BJ (cell line): ENCODE measurements at regions not wholly inside any gene's neighbourhood (a gene's known extent, or its start where the extent isn't known, plus 50 kb on each side); places are given as distances from the start of the nearest gene placed in this dataset.

Experiments used
- CTCF ChIA-PET: fragments of 350-600 bp; formaldehyde crosslinking; extraction: SDS; loops from one replicate; lab custom pipeline; 2021; ENCODE audit warnings: antibody characterized with exemption, inconsistent platforms; lab: Yijun Ruan, JAX
- POLR2A ChIA-PET: fragments of 300-600 bp; sonication (Branson Sonifier 250); formaldehyde crosslinking; extraction: SDS; loops from one replicate; lab custom pipeline; 2021; ENCODE audit warnings: antibody characterized with exemption; lab: Charles Lee
- DNase-seq: peaks from one replicate; pipeline ENCODE4 v3.0.0-alpha.2; 2011; ENCODE audit warnings: low read depth
- H3K27me3 ChIP-seq: 2 replicates; pipeline ENCODE4 v1.6.0; 2011; ENCODE audit warnings: low read length; ENCODE audit not compliant: control insufficient read depth, insufficient read depth
- H3K36me3 ChIP-seq: 2 replicates; pipeline ENCODE4 v1.5.1; 2011; ENCODE audit warnings: low read length; ENCODE audit not compliant: control insufficient read depth, insufficient read depth
- H3K4me3 ChIP-seq: 2 replicates; pipeline ENCODE4 v1.5.1; 2011; ENCODE audit warnings: low read depth, mild to moderate bottlenecking, control low read depth, low read length
- CTCF ChIP-seq: IDR thresholded peaks from 2 replicates; pipeline ENCODE4 v1.5.1; 2011; ENCODE audit warnings: low read depth, mild to moderate bottlenecking, control low read depth, inconsistent platforms, low read length, moderate library complexity; ENCODE audit not compliant: insufficient read depth

GRCh38 chr1:214209260-214209808, 71.6 kb upstream of the SMYD2 start:
- Histone ChIP-seq H3K4me3 (no peak overlapping the region), H3K36me3 (no peaks in the 10 kb centered on the region), H3K27me3 (peaks cover 3% of the 10 kb centered on the region; the same call in 1 of the 2 replicates)
- DNase-seq, result no peak
- CTCF ChIA-PET, result interaction anchor here (0.6 to 3.4 kb wide), 9 partner anchors 11 to 122 kb away, joined by 3 to 28 read pairs (median 3); no protein-coding TSS in a partner anchor
- POLR2A ChIA-PET, result no interaction called here
- TF ChIP-seq CTCF, result no peak

DNA sequence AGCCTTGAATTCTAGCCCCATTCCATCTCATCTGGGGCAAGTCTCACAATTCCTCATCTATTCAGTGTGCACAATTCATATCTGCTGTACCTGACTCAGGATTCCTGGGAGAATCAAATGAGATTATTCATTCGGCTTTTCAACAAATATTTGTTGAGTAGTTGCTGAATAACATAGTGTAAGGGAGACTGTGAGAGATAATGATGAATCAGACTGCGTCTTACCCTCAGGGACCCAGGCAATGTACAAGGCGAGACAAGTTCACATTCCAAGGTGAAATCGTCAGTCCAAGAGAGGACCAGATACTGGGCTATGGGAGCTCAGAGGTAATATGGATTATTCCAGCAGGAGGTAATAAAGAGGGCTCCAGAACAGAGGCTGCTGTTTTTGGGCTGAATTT, 67.8 kb upstream of the SMYD2 start:
- no peak for DNase-seq
- CTCF ChIA-PET, result interaction anchor here (1.5 to 7.7 kb wide), 5 partner anchors 10 to 372 kb away, joined by 3 to 263 read pairs (median 28); no protein-coding TSS in a partner anchor
- POLR2A ChIA-PET, result no interaction called here
- no peak for TF ChIP-seq CTCF
- peaks cover 6% of the 10 kb centered on the region for H3K27me3 ChIP-seq
- no peak overlapping the region for H3K4me3 ChIP-seq
- no peaks in the 10 kb centered on the region for H3K36me3 ChIP-seq

- Histone ChIP-seq H3K4me3 (no peak overlapping the region), H3K36me3 (no peaks in the 10 kb centered on the region), H3K27me3 (peaks cover 9% of the 10 kb centered on the region)
- ChIA-PET CTCF (interaction anchor here (0.6 to 7.7 kb wide), 31 partner anchors 10 to 1309 kb away, joined by 3 to 263 read pairs (median 4); partner anchors contain the start of gene CENPF), POLR2A (interaction anchor here (0.6 kb wide), 2 partner anchors 114 to 424 kb away, joined by 3 read pairs; no protein-coding TSS in a partner anchor)
- no peak for DNase-seq
- TF ChIP-seq CTCF, result no peak
Observed at GRCh38 chr1:214214851-214215250, 66.1 kb upstream of the SMYD2 start.

GRCh38 chr1:214215583-214215982, 65.4 kb upstream of the SMYD2 start:
- ChIA-PET POLR2A (no interaction called here), CTCF (interaction anchor here (2.0 to 7.7 kb wide), 4 partner anchors 46 to 412 kb away, joined by 14 to 263 read pairs (median 35); no protein-coding TSS in a partner anchor)
- Histone ChIP-seq H3K4me3 (no peak overlapping the region), H3K36me3 (no peaks in the 10 kb centered on the region), H3K27me3 (peaks cover 12% of the 10 kb centered on the region)
- TF ChIP-seq CTCF, result no peak
- no peak for DNase-seq

- ChIA-PET POLR2A (no interaction called here), CTCF (interaction anchor here (7.7 kb wide), 1 partner anchor 113 kb away, joined by 263 read pairs; no protein-coding TSS in a partner anchor)
- peaks cover 12% of the 10 kb centered on the region for H3K27me3 ChIP-seq
- no peak for DNase-seq
- TF ChIP-seq CTCF, result no peak
- H3K36me3 ChIP-seq, result no peaks in the 10 kb centered on the region
- H3K4me3 ChIP-seq, result no peak overlapping the region
Observed at GRCh38 chr1:214216021-214216420, 64.9 kb upstream of the SMYD2 start.
